ENCODE measurements at regions not wholly inside any gene's neighbourhood (a gene's known extent, or its start where the extent isn't known, plus 50 kb on each side); places are given as distances from the start of the nearest gene placed in this dataset.

- Histone ChIP-seq H3K4me3 (ENCODE audit: low read depth, low read length) (no peak overlapping the region), H3K27me3 (no peaks in the 10 kb centered on the region), H3K36me3 (no peaks in the 10 kb centered on the region), H3K9me3 (no peaks in the 10 kb centered on the region), H3K4me1 (no peaks in the 10 kb centered on the region)
- TF ChIP-seq CTCF (IDR thresholded peaks at IDR 0.05; ENCODE audit: low read depth, low read length) = no peak
- DNase-seq = no peak
Measured at GRCh38 chr12:46493834-46494181, 121.2 kb upstream of the SLC38A2 start.

- DNase-seq = no peak
- Histone ChIP-seq H3K4me1 (no peaks in the 10 kb centered on the region), H3K36me3 (no peaks in the 10 kb centered on the region), H3K4me3 (ENCODE audit: low read depth, low read length) (no peak overlapping the region), H3K9me3 (no peaks in the 10 kb centered on the region), H3K27me3 (no peaks in the 10 kb centered on the region)
- no peak for TF ChIP-seq CTCF (IDR thresholded peaks at IDR 0.05; ENCODE audit: low read depth, low read length)
Measured at GRCh38 chr12:46493150-46493833, 120.7 kb upstream of the SLC38A2 start.

DNA sequence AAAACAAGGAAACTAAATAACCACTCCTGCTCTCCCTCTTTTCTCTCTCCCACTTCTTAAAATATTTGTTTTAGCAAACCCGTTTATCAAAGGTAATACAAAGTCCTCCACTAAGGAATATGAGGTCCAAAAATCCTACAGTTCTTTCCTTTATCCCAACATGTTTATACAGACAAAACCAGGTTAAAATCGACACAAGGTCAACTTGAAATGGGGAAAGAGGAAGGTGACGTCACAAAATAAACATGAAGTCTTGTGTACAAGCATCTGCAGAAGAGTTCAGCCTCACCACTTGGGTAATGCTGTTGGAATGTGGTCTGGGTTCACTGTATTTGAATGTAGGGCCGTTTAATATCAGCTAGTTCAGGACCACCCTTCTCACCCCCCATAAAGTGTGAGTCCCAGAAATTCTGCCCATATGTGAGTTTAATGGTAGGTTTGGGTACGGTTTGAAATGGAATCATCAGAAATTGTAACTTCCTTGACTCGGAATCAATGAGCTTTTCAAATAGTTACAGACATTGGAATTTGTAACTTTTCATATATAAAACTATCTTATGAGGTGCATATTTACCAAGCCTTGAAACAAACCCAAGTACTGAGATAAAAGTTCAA, 120.0 kb upstream of the SLC38A2 start:
- Histone ChIP-seq H3K36me3 (no peaks in the 10 kb centered on the region), H3K4me3 (ENCODE audit: low read depth, low read length) (no peak overlapping the region), H3K4me1 (no peaks in the 10 kb centered on the region), H3K27me3 (no peaks in the 10 kb centered on the region), H3K9me3 (no peaks in the 10 kb centered on the region)
- no peak for DNase-seq
- no peak for TF ChIP-seq CTCF (IDR thresholded peaks at IDR 0.05; ENCODE audit: low read depth, low read length)

DNA sequence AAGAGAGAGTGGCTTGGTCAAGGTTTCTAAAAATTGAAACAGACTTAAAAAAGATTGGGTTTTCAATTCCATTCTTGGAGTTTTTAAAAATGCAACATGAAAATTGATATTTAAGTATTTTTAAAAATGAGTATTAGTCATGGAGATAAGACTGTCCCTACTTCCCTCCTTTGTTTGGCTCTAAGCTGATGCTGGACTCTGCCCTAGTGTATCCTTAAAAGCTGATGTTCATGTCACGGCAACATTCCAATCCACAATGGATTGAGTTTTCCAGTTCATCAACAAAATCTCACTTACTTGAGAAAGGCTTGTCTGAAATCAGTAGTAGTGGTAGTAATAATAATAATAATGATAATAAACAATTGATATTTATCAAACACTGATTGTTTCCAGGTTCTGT, 119.0 kb upstream of the SLC38A2 start:
- no peaks in the 10 kb centered on the region for H3K4me1 ChIP-seq
- H3K36me3 ChIP-seq = no peaks in the 10 kb centered on the region
- H3K4me3 ChIP-seq (ENCODE audit: low read depth, low read length) = no peak overlapping the region
- DNase-seq = no peak
- H3K27me3 ChIP-seq = no peaks in the 10 kb centered on the region
- H3K9me3 ChIP-seq = no peaks in the 10 kb centered on the region
- TF ChIP-seq CTCF (IDR thresholded peaks at IDR 0.05; ENCODE audit: low read depth, low read length) = no peak

GRCh38 chr12:46490635-46491034, 118.1 kb upstream of the SLC38A2 start:
- no peak for DNase-seq
- no peaks in the 10 kb centered on the region for H3K27me3 ChIP-seq
- no peak for TF ChIP-seq CTCF (IDR thresholded peaks at IDR 0.05; ENCODE audit: low read depth, low read length)
- no peak overlapping the region for H3K4me3 ChIP-seq (ENCODE audit: low read depth, low read length)
- no peaks in the 10 kb centered on the region for H3K4me1 ChIP-seq
- no peaks in the 10 kb centered on the region for H3K9me3 ChIP-seq
- H3K36me3 ChIP-seq = no peaks in the 10 kb centered on the region

DNA sequence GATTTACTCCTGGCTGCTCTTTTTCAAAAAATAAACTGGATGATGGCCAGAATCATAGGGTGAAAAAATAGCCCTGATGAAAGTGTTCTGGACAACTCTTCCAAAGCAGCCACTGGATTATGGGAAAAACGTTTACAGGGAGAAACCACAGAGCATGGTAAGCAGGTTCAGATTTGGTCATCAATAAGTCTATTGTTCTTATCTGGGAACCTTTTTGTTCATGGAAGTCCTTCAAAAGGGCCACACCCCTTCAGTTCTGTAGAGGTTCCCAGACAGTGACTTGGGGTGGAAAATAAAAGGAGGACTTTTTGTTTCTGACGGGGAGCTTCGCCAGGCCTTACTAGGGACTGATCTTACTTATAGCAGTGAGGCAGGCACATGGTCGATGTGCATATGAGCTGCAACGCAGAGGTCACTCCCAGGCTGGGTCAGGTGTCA, 117.4 kb upstream of the SLC38A2 start:
- no peak overlapping the region for H3K4me3 ChIP-seq (ENCODE audit: low read depth, low read length)
- no peaks in the 10 kb centered on the region for H3K36me3 ChIP-seq
- no peaks in the 10 kb centered on the region for H3K27me3 ChIP-seq
- H3K9me3 ChIP-seq = no peaks in the 10 kb centered on the region
- H3K4me1 ChIP-seq = no peaks in the 10 kb centered on the region
- TF ChIP-seq CTCF (IDR thresholded peaks at IDR 0.05; ENCODE audit: low read depth, low read length) = no peak
- no peak for DNase-seq
